ENCODE measurements at regions not wholly inside any gene's neighbourhood (a gene's known extent, or its start where the extent isn't known, plus 50 kb on each side); places are given as distances from the start of the nearest gene placed in this dataset.

DNA sequence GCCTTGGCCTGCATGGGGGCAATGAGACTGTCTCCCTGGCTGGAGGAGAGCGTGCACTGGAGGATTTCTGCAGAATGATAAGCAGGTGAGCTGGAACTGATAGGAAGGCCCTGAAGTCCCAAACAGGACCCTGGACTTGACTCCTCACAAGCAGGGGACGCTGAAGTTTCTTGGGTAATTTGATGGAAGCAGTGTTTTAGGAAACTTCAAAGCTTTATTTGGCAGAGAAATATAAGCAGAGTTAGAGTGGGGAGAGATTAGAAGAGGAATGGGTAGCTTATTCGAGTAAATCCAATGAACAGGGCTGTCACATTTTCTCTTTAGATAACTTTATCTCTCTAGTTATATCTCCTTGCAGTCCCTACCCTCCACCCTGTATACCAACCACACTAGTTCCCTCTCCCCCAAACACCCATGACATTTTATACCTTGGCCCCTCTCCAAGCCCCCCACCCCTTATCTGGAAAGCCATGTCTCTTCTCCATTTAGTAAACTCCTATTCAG, 73.6 kb upstream of the IGFBP5 start:
- no peak for FAIRE-seq

DNA sequence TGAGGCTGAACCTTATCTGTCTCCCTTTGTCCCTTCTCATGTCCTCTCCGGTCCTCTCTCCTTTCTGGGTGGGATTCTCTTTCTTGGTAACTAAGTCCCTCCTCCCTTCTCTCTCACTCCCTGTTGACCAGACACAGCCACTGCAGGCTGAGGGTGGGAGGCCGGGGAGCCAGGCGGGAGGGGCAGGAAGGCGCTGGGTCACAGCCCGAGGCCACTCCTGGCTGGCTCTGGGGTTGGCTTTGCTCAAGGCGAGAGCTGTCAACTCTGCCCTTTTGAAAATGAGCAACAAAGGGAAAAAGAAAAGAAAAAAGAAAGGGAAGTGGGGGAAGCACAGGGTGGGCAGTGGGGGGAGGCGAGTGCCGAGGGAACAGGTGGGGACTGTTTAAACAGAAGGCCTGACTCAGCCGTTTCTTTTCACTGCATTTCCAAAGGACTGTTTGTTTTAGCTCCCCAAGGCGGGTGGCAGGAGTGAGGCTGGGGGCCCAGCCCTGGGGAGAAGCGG, 70.5 kb upstream of the IGFBP5 start:
- Histone ChIP-seq H3K9me3 (replicated peaks; ENCODE audit: control insufficient read depth, insufficient read depth, low read length) (no peaks in the 10 kb centered on the region), H3K9me1 (replicated peaks; ENCODE audit: control insufficient read depth, extremely low read depth, insufficient read depth, low read length) (no peaks in the 10 kb centered on the region), H3K79me2 (ENCODE audit: control insufficient read depth, insufficient read depth, low read length) (no peaks in the 10 kb centered on the region), H3K27ac (ENCODE audit: insufficient read depth, low read depth, low read length) (no peak overlapping the region), H3K4me1 (ENCODE audit: control insufficient read depth, extremely low read depth, insufficient read depth, low read length) (no peaks in the 10 kb centered on the region), H3K9ac (replicated peaks; ENCODE audit: extremely low read depth, insufficient read depth, low read length) (no peak overlapping the region), H4K20me1 (replicated peaks; ENCODE audit: control insufficient read depth, extremely low read depth, insufficient read depth, low read length) (no peaks in the 10 kb centered on the region), H3K36me3 (ENCODE audit: control insufficient read depth in 2 of 2, extremely low read depth in 1 of 2, insufficient read depth in 2 of 2, low read length in 2 of 2) (no peaks in the 10 kb centered on the region), H3K4me2 (ENCODE audit: insufficient read depth, low read length) (no peak overlapping the region), H3K4me3 (replicated peaks in 1 of 3; ENCODE audit: insufficient read depth in 1 of 3, low read depth in 1 of 3, low read length in 3 of 3) (no peak overlapping the region), H2AFZ (ENCODE audit: low read depth, low read length) (no peak overlapping the region), H3K27me3 (ENCODE audit: control insufficient read depth in 2 of 2, insufficient read depth in 2 of 2, low read length in 2 of 2) (peaks cover 0 to 2% of the 10 kb centered on the region in 2 experiments)
- TF ChIP-seq POLR2A (IDR thresholded peaks at IDR 0.05; ENCODE audit: low read depth, low read length) = no peak
- TF ChIP-seq JUN (IDR thresholded peaks at IDR 0.05; ENCODE audit: borderline replicate concordance, insufficient read depth, insufficient read length, low read depth) = no peak
- no peak for TF ChIP-seq EZH2 (IDR thresholded peaks at IDR 0.05; ENCODE audit: borderline replicate concordance, low read depth, low read length, severe bottlenecking)
- TF ChIP-seq MYC (IDR thresholded peaks at IDR 0.05; ENCODE audit: low read depth, low read length) = no peak
- TF ChIP-seq FOS (IDR thresholded peaks at IDR 0.05; ENCODE audit: borderline replicate concordance, insufficient read depth, low read length) = no peak
- no peak for TF ChIP-seq GATA2 (IDR thresholded peaks at IDR 0.05; ENCODE audit: insufficient read depth, insufficient read length, low read depth, low read length)
- TF ChIP-seq, protein P1, sequence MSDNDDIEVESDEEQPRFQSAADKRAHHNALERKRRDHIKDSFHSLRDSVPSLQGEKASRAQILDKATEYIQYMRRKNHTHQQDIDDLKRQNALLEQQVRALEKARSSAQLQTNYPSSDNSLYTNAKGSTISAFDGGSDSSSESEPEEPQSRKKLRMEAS (IDR thresholded peaks at IDR 0.05; ENCODE audit: insufficient read depth, insufficient read length) = no peak
- TF ChIP-seq, protein P2, sequence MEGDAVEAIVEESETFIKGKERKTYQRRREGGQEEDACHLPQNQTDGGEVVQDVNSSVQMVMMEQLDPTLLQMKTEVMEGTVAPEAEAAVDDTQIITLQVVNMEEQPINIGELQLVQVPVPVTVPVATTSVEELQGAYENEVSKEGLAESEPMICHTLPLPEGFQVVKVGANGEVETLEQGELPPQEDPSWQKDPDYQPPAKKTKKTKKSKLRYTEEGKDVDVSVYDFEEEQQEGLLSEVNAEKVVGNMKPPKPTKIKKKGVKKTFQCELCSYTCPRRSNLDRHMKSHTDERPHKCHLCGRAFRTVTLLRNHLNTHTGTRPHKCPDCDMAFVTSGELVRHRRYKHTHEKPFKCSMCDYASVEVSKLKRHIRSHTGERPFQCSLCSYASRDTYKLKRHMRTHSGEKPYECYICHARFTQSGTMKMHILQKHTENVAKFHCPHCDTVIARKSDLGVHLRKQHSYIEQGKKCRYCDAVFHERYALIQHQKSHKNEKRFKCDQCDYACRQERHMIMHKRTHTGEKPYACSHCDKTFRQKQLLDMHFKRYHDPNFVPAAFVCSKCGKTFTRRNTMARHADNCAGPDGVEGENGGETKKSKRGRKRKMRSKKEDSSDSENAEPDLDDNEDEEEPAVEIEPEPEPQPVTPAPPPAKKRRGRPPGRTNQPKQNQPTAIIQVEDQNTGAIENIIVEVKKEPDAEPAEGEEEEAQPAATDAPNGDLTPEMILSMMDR (IDR thresholded peaks at IDR 0.05; ENCODE audit: extremely low read depth in 1 of 2, insufficient read depth in 1 of 2, low read depth in 1 of 2, low read length in 2 of 2) = no peak
- TF ChIP-seq POLR2AphosphoS5 (IDR thresholded peaks at IDR 0.05; ENCODE audit: insufficient read depth, low read depth, low read length) = no peak
- dilution Hi-C loops (cut with MboI; ENCODE audit: extremely low pct_ligation_motif_present, low sequenced_read_pairs) (no loop called here), intact Hi-C loops (cut with micrococcal nuclease) (loop anchor here (1.0 kb wide), 2 partner anchors 9 to 13 kb away; no protein-coding TSS in a partner anchor)
- FAIRE-seq (no peak), DNase-seq (ENCODE audit: low read depth, low spot score) (no peak)
- CTCF ChIA-PET = interaction anchor here (1.0 to 1.4 kb wide), 2 partner anchors 13 to 401 kb away, joined by 3 read pairs; no protein-coding TSS in a partner anchor
- POLR2A ChIA-PET = no interaction called here
- BruUV-seq (replicated peaks) = no TSS peak

More for the DNA sequence above, 73.6 kb upstream of the IGFBP5 start:
- Histone ChIP-seq H3K27me3 (ENCODE audit: control insufficient read depth in 2 of 2, insufficient read depth in 2 of 2, low read length in 2 of 2) (peaks cover 0 to 2% of the 10 kb centered on the region in 2 experiments), H3K4me3 (replicated peaks in 1 of 3; ENCODE audit: insufficient read depth in 1 of 3, low read depth in 1 of 3, low read length in 3 of 3) (no peak overlapping the region), H3K9me3 (replicated peaks; ENCODE audit: control insufficient read depth, insufficient read depth, low read length) (no peaks in the 10 kb centered on the region), H3K79me2 (ENCODE audit: control insufficient read depth, insufficient read depth, low read length) (no peaks in the 10 kb centered on the region), H3K27ac (ENCODE audit: insufficient read depth, low read depth, low read length) (no peak overlapping the region), H3K36me3 (ENCODE audit: control insufficient read depth in 2 of 2, extremely low read depth in 1 of 2, insufficient read depth in 2 of 2, low read length in 2 of 2) (no peaks in the 10 kb centered on the region), H2AFZ (ENCODE audit: low read depth, low read length) (no peak overlapping the region), H3K4me1 (ENCODE audit: control insufficient read depth, extremely low read depth, insufficient read depth, low read length) (no peaks in the 10 kb centered on the region), H3K9me1 (replicated peaks; ENCODE audit: control insufficient read depth, extremely low read depth, insufficient read depth, low read length) (no peaks in the 10 kb centered on the region), H4K20me1 (replicated peaks; ENCODE audit: control insufficient read depth, extremely low read depth, insufficient read depth, low read length) (no peaks in the 10 kb centered on the region), H3K9ac (replicated peaks; ENCODE audit: extremely low read depth, insufficient read depth, low read length) (no peak overlapping the region), H3K4me2 (ENCODE audit: insufficient read depth, low read length) (no peak overlapping the region)
- CTCF ChIA-PET = no interaction called here
- dilution Hi-C loops (cut with MboI; ENCODE audit: extremely low pct_ligation_motif_present, low sequenced_read_pairs) (no loop called here), intact Hi-C loops (cut with micrococcal nuclease) (no loop called here)
- TF ChIP-seq GATA2 (IDR thresholded peaks at IDR 0.05; ENCODE audit: insufficient read depth, insufficient read length, low read depth, low read length) = no peak
- no peak for TF ChIP-seq JUN (IDR thresholded peaks at IDR 0.05; ENCODE audit: borderline replicate concordance, insufficient read depth, insufficient read length, low read depth)
- no peak for TF ChIP-seq EZH2 (IDR thresholded peaks at IDR 0.05; ENCODE audit: borderline replicate concordance, low read depth, low read length, severe bottlenecking)
- TF ChIP-seq, protein P2 (IDR thresholded peaks at IDR 0.05; ENCODE audit: extremely low read depth in 1 of 2, insufficient read depth in 1 of 2, low read depth in 1 of 2, low read length in 2 of 2) = no peak
- BruUV-seq (replicated peaks) = no TSS peak
- no peak for DNase-seq (ENCODE audit: low read depth, low spot score)
- POLR2A ChIA-PET = no interaction called here
